IPS DF 6.9 (cell line): ENCODE measurements at regions not wholly inside any gene's neighbourhood (a gene's known extent, or its start where the extent isn't known, plus 50 kb on each side); places are given as distances from the start of the nearest gene placed in this dataset.
"Not testable (repeated sequence)": the region's sequence is repeated elsewhere in the genome, so short reads cannot be mapped to it uniquely, and the experiment has no call there.

ENCODE experiments used
- DNase-seq: peaks from one replicate; pipeline ENCODE4 v3.0.0-alpha.2; 2013; ENCODE audit warnings: low read depth, low spot score
- H3K27ac ChIP-seq: one replicate; pipeline ENCODE4 v1.5.1; 2013; ENCODE audit warnings: low read length, control low read depth
- H3K27me3 ChIP-seq: 2 replicates; pipeline ENCODE4 v1.6.1; 2013; ENCODE audit warnings: mild to moderate bottlenecking, low read length; ENCODE audit not compliant: control insufficient read depth, insufficient read depth
- H3K36me3 ChIP-seq: 2 replicates; pipeline ENCODE4 v1.6.1; 2013; ENCODE audit warnings: low read length; ENCODE audit not compliant: control insufficient read depth, insufficient read depth
- H3K4me1 ChIP-seq: 2 replicates; pipeline ENCODE4 v1.6.1; 2013; ENCODE audit warnings: low read length; ENCODE audit not compliant: control insufficient read depth, insufficient read depth
- H3K4me3 ChIP-seq: 2 replicates; pipeline ENCODE4 v1.5.1; 2013; ENCODE audit warnings: mild to moderate bottlenecking, low read length
- H3K9me3 ChIP-seq: 2 replicates; pipeline ENCODE4 v1.6.1; 2013; ENCODE audit warnings: low read length, inconsistent platforms; ENCODE audit not compliant: control insufficient read depth, insufficient read depth
- WGBS: extraction: QIAGEN DNeasy Blood & Tissue Kit; methylation state at CpG from one replicate; pipeline ENCODE4 v1.1.7; 2013; ENCODE audit warnings: mixed read lengths, missing lambda C conversion rate; ENCODE audit not compliant: insufficient read length, insufficient coverage; 5-methylcytosine and 5-hydroxymethylcytosine counted together

GRCh38 chr14:43296061-43296460, 1211.0 kb downstream of the FSCB start:
- no CpG with 5 or more reads among the region's 4 CpGs for WGBS
- H3K36me3 ChIP-seq, H3K9me3 ChIP-seq, DNase-seq, H3K4me1 ChIP-seq, H3K27me3 ChIP-seq, H3K4me3 ChIP-seq, H3K27ac ChIP-seq: not testable (repeated sequence)

- DNase-seq, result no peak
- Histone ChIP-seq H3K9me3 (no peaks in the 10 kb centered on the region), H3K36me3 (no peaks in the 10 kb centered on the region)
Measured at GRCh38 chr14:43285575-43285974, 1221.5 kb downstream of the FSCB start.

GRCh38 chr14:43260056-43260455, 1247.0 kb downstream of the FSCB start:
- WGBS, result no CpG with 5 or more reads among the region's 4 CpGs
- Histone ChIP-seq H3K36me3 (no peaks in the 10 kb centered on the region), H3K4me1 (no peaks in the 10 kb centered on the region), H3K27me3 (no peaks in the 10 kb centered on the region), H3K4me3 (no peak overlapping the region), H3K9me3 (no peaks in the 10 kb centered on the region), H3K27ac (no peak overlapping the region)
- DNase-seq, result no peak

More at GRCh38 chr14:43285575-43285974, 1221.5 kb downstream of the FSCB start:
- no peak overlapping the region for H3K4me3 ChIP-seq
- H3K4me1 ChIP-seq, result no peaks in the 10 kb centered on the region
- no peaks in the 10 kb centered on the region for H3K27me3 ChIP-seq
- no peak overlapping the region for H3K27ac ChIP-seq

GRCh38 chr14:43258396-43258795, 1248.7 kb downstream of the FSCB start:
- no peak overlapping the region for H3K27ac ChIP-seq
- no peaks in the 10 kb centered on the region for H3K27me3 ChIP-seq
- no peaks in the 10 kb centered on the region for H3K4me1 ChIP-seq
- no peaks in the 10 kb centered on the region for H3K36me3 ChIP-seq
- DNase-seq, result no peak
- no peaks in the 10 kb centered on the region for H3K9me3 ChIP-seq
- WGBS, result no CpG with 5 or more reads among the region's 2 CpGs
- no peak overlapping the region for H3K4me3 ChIP-seq

- not testable (repeated sequence) for H3K4me1 ChIP-seq, H3K9me3 ChIP-seq
- whole genome bisulfite sequencing, result no CpG with 5 or more reads among the region's 5 CpGs
Measured at GRCh38 chr14:43256996-43257395, 1250.1 kb downstream of the FSCB start.

GRCh38 chr14:43252866-43253265, 1254.2 kb downstream of the FSCB start:
- Histone ChIP-seq H3K27me3 (no peaks in the 10 kb centered on the region), H3K4me1 (no peaks in the 10 kb centered on the region), H3K27ac (no peak overlapping the region), H3K4me3 (no peak overlapping the region), H3K9me3 (no peaks in the 10 kb centered on the region), H3K36me3 (no peaks in the 10 kb centered on the region)
- DNase-seq, result no peak
- no CpG with 5 or more reads among the region's 6 CpGs for WGBS

More at GRCh38 chr14:43256996-43257395, 1250.1 kb downstream of the FSCB start:
- H3K27me3 ChIP-seq, H3K27ac ChIP-seq, H3K4me3 ChIP-seq, DNase-seq, H3K36me3 ChIP-seq: not testable (repeated sequence)

- Histone ChIP-seq H3K4me3 (no peak overlapping the region), H3K4me1 (no peaks in the 10 kb centered on the region), H3K36me3 (no peaks in the 10 kb centered on the region), H3K27ac (no peak overlapping the region), H3K9me3 (no peaks in the 10 kb centered on the region), H3K27me3 (no peaks in the 10 kb centered on the region)
- no peak for DNase-seq
- WGBS, result no CpG with 5 or more reads among the region's 3 CpGs
Measured at GRCh38 chr14:43249591-43249990, 1257.5 kb downstream of the FSCB start.

GRCh38 chr14:43249116-43249515, 1258.0 kb downstream of the FSCB start:
- no peak for DNase-seq
- Histone ChIP-seq H3K27ac (no peak overlapping the region), H3K4me3 (no peak overlapping the region), H3K36me3 (no peaks in the 10 kb centered on the region), H3K9me3 (no peaks in the 10 kb centered on the region), H3K27me3 (no peaks in the 10 kb centered on the region), H3K4me1 (no peaks in the 10 kb centered on the region)

- Histone ChIP-seq H3K9me3 (no peaks in the 10 kb centered on the region), H3K4me3 (no peak overlapping the region), H3K27me3 (no peaks in the 10 kb centered on the region), H3K4me1 (no peaks in the 10 kb centered on the region), H3K27ac (no peak overlapping the region), H3K36me3 (no peaks in the 10 kb centered on the region)
- WGBS, result 97% methylated on average over 1 of the region's 1 CpG
- no peak for DNase-seq
Measured at GRCh38 chr14:43247877-43248276, 1259.2 kb downstream of the FSCB start.

- Histone ChIP-seq H3K36me3 (no peaks in the 10 kb centered on the region), H3K4me3 (no peak overlapping the region), H3K4me1 (no peaks in the 10 kb centered on the region), H3K9me3 (no peaks in the 10 kb centered on the region), H3K27ac (no peak overlapping the region), H3K27me3 (no peaks in the 10 kb centered on the region)
- no peak for DNase-seq
- WGBS, result no CpG with 5 or more reads among the region's 2 CpGs
Measured at GRCh38 chr14:43244142-43244625, 1262.9 kb downstream of the FSCB start.

GRCh38 chr14:43243168-43243567, 1263.9 kb downstream of the FSCB start:
- Histone ChIP-seq H3K27ac (no peak overlapping the region), H3K4me3 (no peak overlapping the region), H3K36me3 (no peaks in the 10 kb centered on the region), H3K4me1 (no peaks in the 10 kb centered on the region), H3K9me3 (no peaks in the 10 kb centered on the region), H3K27me3 (no peaks in the 10 kb centered on the region)
- no CpG with 5 or more reads among the region's 1 CpG for WGBS
- no peak for DNase-seq
